HG03097 (cell line): ENCODE measurements at regions not wholly inside any gene's neighbourhood (a gene's known extent, or its start where the extent isn't known, plus 50 kb on each side); places are given as distances from the start of the nearest gene placed in this dataset.

Source experiments
- ATAC-seq: cut with Tn5 transposase; IDR thresholded peaks from one replicate; pipeline ENCODE4 v1.9.1; 2021; ENCODE audit not compliant: unreplicated experiment, low FRiP score

GRCh38 chr6:146902846-146903245 is 301.4 kb upstream of the STXBP5 start:
- no peak for ATAC-seq

GRCh38 chr6:146903451-146903850 is 300.8 kb upstream of the STXBP5 start:
- no peak for ATAC-seq

GRCh38 chr6:146904596-146904995 is 299.6 kb upstream of the STXBP5 start:
- ATAC-seq, result no peak

GRCh38 chr6:146905181-146905704 is 299.0 kb upstream of the STXBP5 start:
- no peak for ATAC-seq

- ATAC-seq, result no peak
Observed at GRCh38 chr6:146908786-146909185, 295.4 kb upstream of the STXBP5 start.

GRCh38 chr6:146909376-146909775 is 294.8 kb upstream of the STXBP5 start:
- no peak for ATAC-seq

- no peak for ATAC-seq
Observed at GRCh38 chr6:146909886-146910285, 294.3 kb upstream of the STXBP5 start.

GRCh38 chr6:146910611-146911010 is 293.6 kb upstream of the STXBP5 start:
- ATAC-seq, result no peak

GRCh38 chr6:146911635-146912215 is 292.5 kb upstream of the STXBP5 start:
- ATAC-seq, result no peak

GRCh38 chr6:146912730-146913685 is 291.2 kb upstream of the STXBP5 start:
- no peak for ATAC-seq

GRCh38 chr6:146913842-146914488 is 290.3 kb upstream of the STXBP5 start:
- ATAC-seq, result no peak

- ATAC-seq, result no peak
Observed at GRCh38 chr6:146914489-146915483, 289.4 kb upstream of the STXBP5 start.

- ATAC-seq, result no peak
Observed at GRCh38 chr6:146915671-146916127, 288.5 kb upstream of the STXBP5 start.

GRCh38 chr6:146916435-146917025 is 287.7 kb upstream of the STXBP5 start:
- ATAC-seq, result no peak

GRCh38 chr6:146917182-146917581 is 287.0 kb upstream of the STXBP5 start:
- no peak for ATAC-seq

GRCh38 chr6:146917979-146918378 is 286.2 kb upstream of the STXBP5 start:
- ATAC-seq, result no peak

- ATAC-seq, result no peak
Observed at GRCh38 chr6:146919017-146919416, 285.2 kb upstream of the STXBP5 start.

- no peak for ATAC-seq
Observed at GRCh38 chr6:146923205-146923833, 280.9 kb upstream of the STXBP5 start.

GRCh38 chr6:146925846-146926245 is 278.4 kb upstream of the STXBP5 start:
- ATAC-seq, result no peak
